GM18951 (cell line): ENCODE measurements at regions not wholly inside any gene's neighbourhood (a gene's known extent, or its start where the extent isn't known, plus 50 kb on each side); places are given as distances from the start of the nearest gene placed in this dataset.

Source experiments
- POLR2A ChIP-seq: IDR thresholded peaks from 4 replicates; pipeline ENCODE4 v1.6.1; 2011; ENCODE audit warnings: mild to moderate bottlenecking; ENCODE audit not compliant: insufficient read length, insufficient read depth; ENCODE audit errors: extremely low read depth
- in situ Hi-C: fragments of 300-500 bp; cut with MboI; formaldehyde crosslinking; loops from one replicate; pipeline ENCODE4 v1.12.0; 2022; ENCODE audit warnings: low sequenced_read_pairs, mixed read lengths, inconsistent platforms; ENCODE audit not compliant: unreplicated experiment

DNA sequence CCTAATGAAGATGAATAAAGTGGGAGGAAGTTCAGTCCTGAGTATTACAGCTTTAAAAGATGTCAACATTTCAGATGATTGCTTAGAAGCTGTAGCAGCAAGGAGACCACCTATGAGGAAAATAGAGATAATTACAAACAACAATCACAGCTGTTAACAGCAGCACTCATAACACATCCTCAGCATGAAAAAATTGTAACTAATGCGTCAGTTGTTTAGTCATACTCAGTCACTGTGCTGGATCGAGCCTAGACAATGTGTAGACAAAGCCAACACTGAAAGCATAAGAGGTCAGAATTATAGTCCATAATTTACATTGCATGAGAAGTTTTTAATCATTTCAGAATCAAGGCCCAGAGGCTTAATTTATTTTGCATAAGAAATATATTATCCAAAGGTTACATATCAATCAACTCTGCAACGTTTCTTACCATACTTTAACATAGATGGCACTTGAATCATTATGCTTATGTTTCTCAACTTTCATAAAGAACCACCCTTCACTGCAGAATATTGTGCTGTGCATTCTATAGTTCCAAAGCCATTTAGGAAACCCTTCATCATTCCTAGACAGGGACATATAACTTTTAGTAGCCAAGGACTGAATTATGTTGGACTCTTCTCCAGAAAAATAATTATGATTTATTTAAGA is 60.2 kb upstream of the HAPLN1 start:
- in situ Hi-C loops: no loop called here
- TF ChIP-seq POLR2A: no peak

GRCh38 chr5:83777856-83778255 is 57.2 kb upstream of the HAPLN1 start:
- in situ Hi-C loops: no loop called here
- TF ChIP-seq POLR2A: no peak

GRCh38 chr5:83776437-83777031 is 55.9 kb upstream of the HAPLN1 start:
- TF ChIP-seq POLR2A: no peak
- in situ Hi-C loops: no loop called here
